Nephron (organoid): ENCODE measurements at regions not wholly inside any gene's neighbourhood (a gene's known extent, or its start where the extent isn't known, plus 50 kb on each side); places are given as distances from the start of the nearest gene placed in this dataset.
A peak's percentile ranks its signal among the peaks of the same experiment; 100 is the strongest.

Source experiments
- H3K27ac Mint-ChIP-seq, 3 experiments: 2 replicates each; pipeline ENCODE4 v1.8.0; 2020; ENCODE audit warnings: mixed read lengths in 3 of 3, mild to moderate bottlenecking in 2 of 3, moderate library complexity in 1 of 3
- H3K27me3 Mint-ChIP-seq: 2 replicates; pipeline ENCODE4 v1.8.0; 2021; ENCODE audit warnings: low read depth, mild to moderate bottlenecking, moderate library complexity, mixed read lengths
- H3K36me3 Mint-ChIP-seq: 2 replicates; pipeline ENCODE4 v1.8.0; 2020; ENCODE audit warnings: low read depth, mixed read lengths
- H3K4me1 Mint-ChIP-seq: 2 replicates; pipeline ENCODE4 v1.8.0; 2020; ENCODE audit warnings: mixed read lengths
- H3K4me3 Mint-ChIP-seq, 3 experiments: 2 replicates each; pipeline ENCODE4 v1.8.0; 2020; ENCODE audit warnings: mild to moderate bottlenecking in 3 of 3, mixed read lengths in 3 of 3, moderate library complexity in 2 of 3
- H3K9me3 Mint-ChIP-seq: 2 replicates; pipeline ENCODE4 v1.8.0; 2020; ENCODE audit warnings: mixed read lengths
- CTCF ChIP-seq, 3 experiments: fragments of 200-600 bp; sonication (generic); IDR thresholded peaks; one replicate each; pipeline ENCODE4 v1.5.0; 2021; ENCODE audit warnings: antibody characterized with exemption in 3 of 3; ENCODE audit not compliant: unreplicated experiment in 3 of 3

GRCh38 chr2:57443973-57444521, 602.6 kb upstream of the VRK2 start:
- no peaks in the 10 kb centered on the region for H3K27me3 Mint-ChIP-seq
- no peaks in the 10 kb centered on the region for H3K36me3 Mint-ChIP-seq
- no peak overlapping the region for H3K27ac Mint-ChIP-seq
- no peak for TF ChIP-seq CTCF (IDR thresholded peaks at IDR 0.05; ENCODE audit: unreplicated experiment in 3 of 3)
- H3K4me1 Mint-ChIP-seq = peaks cover 10% of the 10 kb centered on the region
- H3K4me3 Mint-ChIP-seq = no peak overlapping the region
- H3K9me3 Mint-ChIP-seq = no peaks in the 10 kb centered on the region

- Mint-ChIP-seq H3K36me3 (no peaks in the 10 kb centered on the region), H3K4me1 (peaks cover 11% of the 10 kb centered on the region), H3K27me3 (no peaks in the 10 kb centered on the region), H3K27ac (no peak overlapping the region), H3K4me3 (no peak overlapping the region), H3K9me3 (no peaks in the 10 kb centered on the region)
- TF ChIP-seq CTCF (IDR thresholded peaks at IDR 0.05; ENCODE audit: unreplicated experiment in 3 of 3) = no peak
These were observed 601.7 kb upstream of the VRK2 start for GRCh38 chr2:57444752-57445430.

- Mint-ChIP-seq H3K27ac (peak overlapping the region in 1 of 3 experiments; percentile 51), H3K27me3 (no peaks in the 10 kb centered on the region), H3K4me1 (peaks cover 11% of the 10 kb centered on the region), H3K4me3 (no peak overlapping the region), H3K36me3 (no peaks in the 10 kb centered on the region), H3K9me3 (no peaks in the 10 kb centered on the region)
- TF ChIP-seq CTCF (IDR thresholded peaks at IDR 0.05; ENCODE audit: unreplicated experiment in 3 of 3) = no peak
These were observed 597.8 kb upstream of the VRK2 start for GRCh38 chr2:57448816-57449215.

GRCh38 chr2:57450170-57450569, 596.4 kb upstream of the VRK2 start:
- TF ChIP-seq CTCF (IDR thresholded peaks at IDR 0.05; ENCODE audit: unreplicated experiment in 3 of 3) = no peak

GRCh38 chr2:57452634-57453033, 594.0 kb upstream of the VRK2 start:
- no peak for TF ChIP-seq CTCF (IDR thresholded peaks at IDR 0.05; ENCODE audit: unreplicated experiment in 3 of 3)
- Mint-ChIP-seq H3K27me3 (no peaks in the 10 kb centered on the region), H3K36me3 (no peaks in the 10 kb centered on the region), H3K4me3 (no peak overlapping the region), H3K9me3 (peaks cover 4% of the 10 kb centered on the region), H3K27ac (no peak overlapping the region), H3K4me1 (peaks cover 11% of the 10 kb centered on the region)

More at GRCh38 chr2:57450170-57450569, 596.4 kb upstream of the VRK2 start:
- H3K4me3 Mint-ChIP-seq = no peak overlapping the region
- peaks cover 11% of the 10 kb centered on the region for H3K4me1 Mint-ChIP-seq
- no peaks in the 10 kb centered on the region for H3K9me3 Mint-ChIP-seq
- H3K27ac Mint-ChIP-seq = no peak overlapping the region
- H3K36me3 Mint-ChIP-seq = no peaks in the 10 kb centered on the region
- H3K27me3 Mint-ChIP-seq = no peaks in the 10 kb centered on the region

- H3K9me3 Mint-ChIP-seq = peaks cover 4% of the 10 kb centered on the region
These were observed 592.7 kb upstream of the VRK2 start for GRCh38 chr2:57453945-57454344.

More at GRCh38 chr2:57453945-57454344, 592.7 kb upstream of the VRK2 start:
- TF ChIP-seq CTCF (IDR thresholded peaks at IDR 0.05; ENCODE audit: unreplicated experiment in 3 of 3) = no peak
- Mint-ChIP-seq H3K27me3 (no peaks in the 10 kb centered on the region), H3K4me3 (no peak overlapping the region), H3K4me1 (peaks cover 3% of the 10 kb centered on the region), H3K27ac (no peak overlapping the region), H3K36me3 (no peaks in the 10 kb centered on the region)
